Peyer's patch (tissue), 4 donors: ENCODE measurements at regions not wholly inside any gene's neighbourhood (a gene's known extent, or its start where the extent isn't known, plus 50 kb on each side); places are given as distances from the start of the nearest gene placed in this dataset.

Source experiments
- DNase-seq, 3 donors: peaks; one replicate each; pipeline ENCODE4 v3.0.0-alpha.2; 2017 to 2019
- H3K27ac ChIP-seq, 4 donors: fragments of 200-600 bp; sonication (generic); one replicate each; pipeline ENCODE4 v1.5.1; 2016 to 2019
- H3K27me3 ChIP-seq, 2 donors: fragments of 200-600 bp; sonication (generic); one replicate each; pipeline ENCODE4 v1.5.1; 2019
- H3K36me3 ChIP-seq, 3 donors: fragments of 200-600 bp; sonication (generic); one replicate each; pipeline ENCODE4 v1.5.1; 2016 to 2019
- H3K4me1 ChIP-seq, 4 donors: fragments of 200-600 bp; sonication (generic); one replicate each; pipeline ENCODE4 v1.5.1; 2016 to 2019
- H3K4me3 ChIP-seq, 4 donors: fragments of 200-600 bp; sonication (generic); 1 replicate in 3 of 4; 2 replicates in 1 of 4; pipeline ENCODE4 v1.5.1; 2016 to 2019; ENCODE audit warnings: mild to moderate bottlenecking in 1 of 4
- H3K9me3 ChIP-seq, 4 donors: fragments of 200-600 bp; sonication (generic); one replicate each; pipeline ENCODE4 v1.5.1; 2016 to 2019; ENCODE audit warnings: mild to moderate bottlenecking in 1 of 4
- CTCF ChIP-seq, 6 experiments: fragments of 450-650 bp in 4 of 6; fragments of 200-600 bp in 2 of 6; sonication (generic) in 1 of 6; IDR thresholded peaks; one replicate each; pipeline ENCODE4 v1.5.1; 2017 to 2019; ENCODE audit warnings: antibody characterized with exemption in 6 of 6, mild to moderate bottlenecking in 3 of 6, moderate library complexity in 1 of 6
- POLR2A ChIP-seq, 2 donors: fragments of 450-650 bp; IDR thresholded peaks; one replicate each; pipeline ENCODE4 v1.5.1; 2017; ENCODE audit warnings: antibody characterized with exemption in 2 of 2, mild to moderate bottlenecking in 2 of 2, moderate library complexity in 2 of 2

DNA sequence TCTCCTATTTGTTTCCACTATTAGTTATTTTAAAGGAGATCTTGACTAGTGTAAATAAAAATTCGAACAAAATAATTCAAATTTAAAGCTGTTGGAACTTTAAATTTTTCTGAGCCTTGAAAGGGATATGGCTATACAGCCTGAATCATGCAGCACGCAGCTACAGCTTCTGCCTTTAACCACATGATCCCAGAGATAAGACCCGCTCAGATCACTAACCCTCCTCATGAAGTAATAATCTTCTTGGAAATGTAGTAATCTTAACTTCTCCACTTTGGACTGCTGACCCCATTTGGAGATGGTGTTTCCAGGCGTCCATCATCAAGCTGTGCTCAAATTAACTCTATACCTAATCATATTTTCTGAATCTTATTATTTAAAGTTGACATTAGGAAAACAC lies 336.6 kb downstream of the DSC3 start:
- no peak for DNase-seq
- Histone ChIP-seq H3K27me3 (no peaks in the 10 kb centered on the region), H3K9me3 (no peaks in the 10 kb centered on the region), H3K27ac (no peak overlapping the region), H3K4me3 (no peak overlapping the region), H3K4me1 (no peaks in the 10 kb centered on the region), H3K36me3 (no peaks in the 10 kb centered on the region)
- TF ChIP-seq CTCF (IDR thresholded peaks at IDR 0.05) (no peak), POLR2A (IDR thresholded peaks at IDR 0.05) (no peak)

- H3K27ac ChIP-seq, result no peak overlapping the region
- no peak for DNase-seq
- H3K27me3 ChIP-seq, result no peaks in the 10 kb centered on the region
- TF ChIP-seq CTCF (IDR thresholded peaks at IDR 0.05) (no peak), POLR2A (IDR thresholded peaks at IDR 0.05) (no peak)
- H3K9me3 ChIP-seq, result no peaks in the 10 kb centered on the region
- H3K4me3 ChIP-seq, result no peak overlapping the region
- H3K4me1 ChIP-seq, result no peaks in the 10 kb centered on the region
- no peaks in the 10 kb centered on the region for H3K36me3 ChIP-seq
These were observed 344.0 kb downstream of the DSC3 start for GRCh38 chr18:30698571-30698970.

DNA sequence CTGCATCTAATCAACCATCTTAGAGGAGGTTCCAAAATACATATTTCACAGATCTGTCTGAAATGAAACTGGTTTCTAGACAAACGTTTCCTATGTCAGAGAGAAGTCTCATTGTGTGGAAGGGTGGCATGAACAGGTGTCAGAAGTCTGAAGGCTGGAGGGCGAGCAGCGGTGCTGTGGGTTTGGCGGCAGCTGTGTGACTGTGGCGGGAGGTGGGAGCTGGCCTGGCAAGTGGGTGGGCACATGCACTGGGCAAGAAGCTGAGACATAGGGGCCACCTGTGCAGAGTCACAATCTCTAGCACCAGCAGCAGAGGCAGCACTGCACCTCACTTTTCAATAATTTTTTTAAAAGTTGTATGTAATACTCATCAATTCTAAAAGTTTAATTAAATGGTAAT lies 346.3 kb downstream of the DSC3 start:
- no peak for DNase-seq
- TF ChIP-seq POLR2A (IDR thresholded peaks at IDR 0.05) (no peak), CTCF (IDR thresholded peaks at IDR 0.05) (no peak)
- Histone ChIP-seq H3K36me3 (no peaks in the 10 kb centered on the region), H3K27ac (no peak overlapping the region), H3K9me3 (no peaks in the 10 kb centered on the region), H3K4me1 (no peaks in the 10 kb centered on the region), H3K27me3 (no peaks in the 10 kb centered on the region), H3K4me3 (no peak overlapping the region)

GRCh38 chr18:30694773-30695172 lies 347.8 kb downstream of the DSC3 start:
- TF ChIP-seq POLR2A (IDR thresholded peaks at IDR 0.05) (no peak), CTCF (IDR thresholded peaks at IDR 0.05) (no peak)
- H3K4me3 ChIP-seq, result no peak overlapping the region
- H3K4me1 ChIP-seq, result no peaks in the 10 kb centered on the region
- no peaks in the 10 kb centered on the region for H3K27me3 ChIP-seq
- no peak for DNase-seq
- no peaks in the 10 kb centered on the region for H3K36me3 ChIP-seq
- H3K27ac ChIP-seq, result no peak overlapping the region
- no peaks in the 10 kb centered on the region for H3K9me3 ChIP-seq

DNA sequence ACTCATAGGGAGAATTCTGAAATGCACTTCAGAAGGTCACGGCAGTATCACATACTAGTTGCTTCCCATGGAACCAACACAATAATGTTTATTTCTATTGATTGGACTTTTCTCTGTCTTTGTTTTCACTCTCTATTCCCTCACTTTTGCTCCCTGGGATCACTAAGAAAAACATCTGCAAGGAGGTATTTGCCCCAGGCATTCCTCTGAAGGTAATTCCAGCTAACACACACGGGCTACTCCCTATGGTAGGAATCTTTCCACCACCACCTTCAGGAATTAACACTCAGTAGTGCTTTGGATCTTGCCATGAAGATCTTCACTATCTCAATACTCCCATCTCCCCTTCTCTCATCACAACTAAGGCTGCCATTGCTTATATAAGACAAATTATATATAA lies 353.3 kb downstream of the DSC3 start:
- no peak for DNase-seq
- Histone ChIP-seq H3K27me3 (no peaks in the 10 kb centered on the region), H3K27ac (no peak overlapping the region), H3K4me1 (no peaks in the 10 kb centered on the region), H3K9me3 (no peaks in the 10 kb centered on the region), H3K4me3 (no peak overlapping the region), H3K36me3 (no peaks in the 10 kb centered on the region)
- TF ChIP-seq POLR2A (IDR thresholded peaks at IDR 0.05) (no peak), CTCF (IDR thresholded peaks at IDR 0.05) (no peak)

DNA sequence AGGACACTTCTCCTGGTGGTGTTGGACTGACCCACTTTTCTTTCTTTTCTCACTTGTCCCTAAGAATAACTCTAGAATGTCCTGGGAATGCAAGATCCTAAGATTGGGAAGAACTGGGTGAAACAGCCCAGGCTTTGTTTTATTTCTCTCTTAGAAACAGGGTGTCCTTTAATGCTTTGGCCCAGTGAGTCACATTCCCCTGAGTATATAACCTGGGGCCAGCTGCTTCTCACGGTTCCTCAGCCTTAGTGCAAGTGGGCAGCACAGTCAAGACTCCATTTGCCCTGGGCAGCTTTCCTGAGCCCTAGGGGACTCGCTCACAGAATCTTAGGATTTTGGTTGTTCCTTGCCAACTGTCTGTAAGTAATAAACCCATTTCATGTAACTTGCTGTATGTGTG lies 355.0 kb downstream of the DSC3 start:
- no peaks in the 10 kb centered on the region for H3K4me1 ChIP-seq
- no peak overlapping the region for H3K4me3 ChIP-seq
- no peaks in the 10 kb centered on the region for H3K36me3 ChIP-seq
- H3K27me3 ChIP-seq, result no peaks in the 10 kb centered on the region
- H3K9me3 ChIP-seq, result no peaks in the 10 kb centered on the region
- DNase-seq, result no peak
- TF ChIP-seq POLR2A (IDR thresholded peaks at IDR 0.05), result no peak
- no peak overlapping the region for H3K27ac ChIP-seq
